ENCODE measurements at regions not wholly inside any gene's neighbourhood (a gene's known extent, or its start where the extent isn't known, plus 50 kb on each side); places are given as distances from the start of the nearest gene placed in this dataset.

DNA sequence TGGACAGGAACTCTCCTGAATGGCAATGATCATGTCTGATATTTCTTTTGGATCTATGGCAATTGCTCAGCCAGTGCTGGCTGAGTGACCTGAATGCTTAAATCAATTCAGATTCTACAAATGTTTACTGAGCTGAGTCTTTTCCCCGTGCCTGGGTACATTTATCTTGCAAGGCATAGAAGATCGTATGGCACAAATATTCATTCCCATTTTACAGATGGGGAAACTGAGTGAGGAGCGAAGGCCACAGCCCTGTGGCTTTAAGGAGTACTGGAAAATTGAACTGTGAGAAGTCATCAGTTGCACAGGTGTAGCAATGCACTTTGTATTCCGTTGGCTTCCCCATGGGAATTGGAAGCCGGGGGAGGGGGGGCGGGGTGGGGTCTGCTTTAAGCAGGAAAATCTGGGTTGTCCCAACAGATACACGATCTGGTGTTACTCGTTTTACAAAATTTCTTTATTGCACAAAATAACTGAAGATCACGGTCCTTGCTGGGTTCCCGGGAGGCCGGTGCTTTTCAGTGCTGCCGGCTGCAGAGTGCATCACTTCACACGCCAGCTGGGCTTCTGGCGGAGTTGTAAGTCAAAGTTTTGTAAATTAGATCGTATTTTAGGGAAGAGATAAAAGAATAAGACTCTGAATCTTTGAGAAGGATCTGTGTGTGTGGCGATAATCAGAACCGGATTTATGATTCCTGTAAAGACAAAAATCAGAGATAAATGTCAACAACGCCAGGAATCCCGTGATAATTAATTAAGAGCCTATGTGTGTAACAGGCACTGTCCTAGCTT lies 75.0 kb upstream of the MAP1LC3B2 start:
- Mint-ChIP-seq H3K4me1 (ENCODE audit: low read depth) (peaks cover 12% of the 10 kb centered on the region), H3K27me3 (no peaks in the 10 kb centered on the region), H3K27ac (no peak overlapping the region), H3K36me3 (ENCODE audit: low read depth) (no peaks in the 10 kb centered on the region), H3K9me3 (peaks cover 9% of the 10 kb centered on the region), H3K4me3 (no peak overlapping the region)
- intact Hi-C loops (cut with DNase I, micrococcal nuclease), result no loop called here
- ChIA-PET CTCF (interaction anchor here (0.5 kb wide), 1 partner anchor 23 kb away, joined by 3 read pairs; no protein-coding TSS in a partner anchor), POLR2A (interaction anchor here (0.6 kb wide), 1 partner anchor 9 kb away, joined by 3 read pairs; no protein-coding TSS in a partner anchor)
- DNase-seq (no peak), ATAC-seq (ENCODE audit: poor library complexity) (no peak)
- no peak overlapping the region for H3K4me3 ChIP-seq (ENCODE audit: low read length)
- peaks cover 4 to 8% of the 10 kb centered on the region in 2 experiments for H3K9me3 ChIP-seq (ENCODE audit: control insufficient read depth in 1 of 2, insufficient read depth in 1 of 2, low read length in 2 of 2)
- TF ChIP-seq, protein P1, sequence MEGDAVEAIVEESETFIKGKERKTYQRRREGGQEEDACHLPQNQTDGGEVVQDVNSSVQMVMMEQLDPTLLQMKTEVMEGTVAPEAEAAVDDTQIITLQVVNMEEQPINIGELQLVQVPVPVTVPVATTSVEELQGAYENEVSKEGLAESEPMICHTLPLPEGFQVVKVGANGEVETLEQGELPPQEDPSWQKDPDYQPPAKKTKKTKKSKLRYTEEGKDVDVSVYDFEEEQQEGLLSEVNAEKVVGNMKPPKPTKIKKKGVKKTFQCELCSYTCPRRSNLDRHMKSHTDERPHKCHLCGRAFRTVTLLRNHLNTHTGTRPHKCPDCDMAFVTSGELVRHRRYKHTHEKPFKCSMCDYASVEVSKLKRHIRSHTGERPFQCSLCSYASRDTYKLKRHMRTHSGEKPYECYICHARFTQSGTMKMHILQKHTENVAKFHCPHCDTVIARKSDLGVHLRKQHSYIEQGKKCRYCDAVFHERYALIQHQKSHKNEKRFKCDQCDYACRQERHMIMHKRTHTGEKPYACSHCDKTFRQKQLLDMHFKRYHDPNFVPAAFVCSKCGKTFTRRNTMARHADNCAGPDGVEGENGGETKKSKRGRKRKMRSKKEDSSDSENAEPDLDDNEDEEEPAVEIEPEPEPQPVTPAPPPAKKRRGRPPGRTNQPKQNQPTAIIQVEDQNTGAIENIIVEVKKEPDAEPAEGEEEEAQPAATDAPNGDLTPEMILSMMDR (IDR thresholded peaks at IDR 0.05), result no peak
- no peaks in the 10 kb centered on the region for H3K27me3 ChIP-seq (ENCODE audit: control insufficient read depth in 1 of 2, insufficient read depth in 2 of 2, low read length in 2 of 2)
- H3K4me1 ChIP-seq (ENCODE audit: insufficient read depth, low read length), result peaks cover 8% of the 10 kb centered on the region
- H3K27ac ChIP-seq (ENCODE audit: low read depth in 1 of 2, low read length in 2 of 2), result no peak overlapping the region
- no peaks in the 10 kb centered on the region for H3K36me3 ChIP-seq (ENCODE audit: insufficient read depth, low read length)

DNA sequence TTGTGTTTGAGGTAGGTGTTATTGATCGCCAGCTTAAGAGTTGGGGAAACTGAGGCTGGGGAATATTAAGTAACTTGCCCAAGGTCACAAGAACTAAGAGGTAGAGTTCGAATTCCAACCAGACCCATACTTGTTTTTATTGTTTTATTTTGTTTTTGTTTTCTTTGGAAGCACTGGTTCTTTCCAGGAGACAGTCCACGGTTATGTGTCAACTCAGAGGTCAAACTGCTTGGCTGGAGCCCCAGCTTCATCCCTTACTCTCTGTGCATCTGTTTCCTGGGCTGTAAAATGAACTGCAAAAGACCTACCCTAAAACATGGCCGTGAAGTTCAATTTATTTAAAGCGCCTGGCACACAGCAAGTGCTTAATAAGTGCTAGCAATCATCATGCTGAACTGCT lies 74.4 kb upstream of the MAP1LC3B2 start:
- POLR2A ChIA-PET, result interaction anchor here (0.6 kb wide), 1 partner anchor 9 kb away, joined by 3 read pairs; no protein-coding TSS in a partner anchor
- no peaks in the 10 kb centered on the region for H3K36me3 ChIP-seq (ENCODE audit: insufficient read depth, low read length)
- Mint-ChIP-seq H3K4me1 (ENCODE audit: low read depth) (peaks cover 11% of the 10 kb centered on the region), H3K9me3 (peaks cover 9% of the 10 kb centered on the region), H3K36me3 (ENCODE audit: low read depth) (no peaks in the 10 kb centered on the region), H3K27ac (no peak overlapping the region), H3K4me3 (no peak overlapping the region), H3K27me3 (no peaks in the 10 kb centered on the region)
- no peak for DNase-seq
- H3K9me3 ChIP-seq (ENCODE audit: control insufficient read depth in 1 of 2, insufficient read depth in 1 of 2, low read length in 2 of 2), result peaks cover 4 to 8% of the 10 kb centered on the region in 2 experiments
- H3K27me3 ChIP-seq (ENCODE audit: control insufficient read depth in 1 of 2, insufficient read depth in 2 of 2, low read length in 2 of 2), result no peaks in the 10 kb centered on the region
- TF ChIP-seq, protein P1 (IDR thresholded peaks at IDR 0.05), result no peak
- no peak overlapping the region for H3K27ac ChIP-seq (ENCODE audit: low read depth in 1 of 2, low read length in 2 of 2)
- no peak for ATAC-seq (ENCODE audit: poor library complexity)
- intact Hi-C loops (cut with DNase I, micrococcal nuclease), result no loop called here
- H3K4me1 ChIP-seq (ENCODE audit: insufficient read depth, low read length), result peaks cover 8% of the 10 kb centered on the region
- CTCF ChIA-PET, result no interaction called here
- no peak overlapping the region for H3K4me3 ChIP-seq (ENCODE audit: low read length)

DNA sequence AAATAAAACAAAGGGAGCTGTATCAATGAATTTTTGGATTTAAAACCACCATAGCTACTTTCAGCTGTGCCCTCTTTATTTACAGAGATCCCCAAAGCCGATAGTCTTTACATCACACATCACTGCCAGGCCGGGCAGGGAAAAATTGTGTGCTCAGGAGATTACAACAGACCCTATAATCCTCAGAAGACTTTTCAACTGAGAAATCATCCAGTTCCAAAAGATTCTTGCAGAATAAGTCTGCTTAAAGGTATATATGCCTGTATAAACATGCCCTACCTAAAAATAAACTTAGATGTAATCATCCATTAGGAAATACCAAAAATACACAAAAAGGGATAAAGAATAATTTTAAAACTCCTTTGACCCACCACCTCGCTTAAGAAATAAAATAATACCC lies 70.1 kb upstream of the MAP1LC3B2 start:
- no peaks in the 10 kb centered on the region for H3K4me1 Mint-ChIP-seq (ENCODE audit: low read depth)
- no peaks in the 10 kb centered on the region for H3K36me3 Mint-ChIP-seq (ENCODE audit: low read depth)
- ATAC-seq (ENCODE audit: poor library complexity) (no peak), DNase-seq (no peak)
- no peak overlapping the region for H3K27ac Mint-ChIP-seq
- TF ChIP-seq, protein P1 (IDR thresholded peaks at IDR 0.05), result no peak
- H3K4me3 Mint-ChIP-seq, result no peak overlapping the region
- H3K9me3 ChIP-seq (ENCODE audit: control insufficient read depth in 1 of 2, insufficient read depth in 1 of 2, low read length in 2 of 2), result peaks cover 3 to 4% of the 10 kb centered on the region in 2 experiments
- no peaks in the 10 kb centered on the region for H3K27me3 ChIP-seq (ENCODE audit: control insufficient read depth in 1 of 2, insufficient read depth in 2 of 2, low read length in 2 of 2)
- H3K9me3 Mint-ChIP-seq, result peaks cover 9% of the 10 kb centered on the region
- no peak overlapping the region for H3K27ac ChIP-seq (ENCODE audit: low read depth in 1 of 2, low read length in 2 of 2)
- CTCF ChIA-PET, result no interaction called here
- intact Hi-C loops (cut with DNase I, micrococcal nuclease), result no loop called here
- H3K4me1 ChIP-seq (ENCODE audit: insufficient read depth, low read length), result no peaks in the 10 kb centered on the region
- no peaks in the 10 kb centered on the region for H3K27me3 Mint-ChIP-seq
- POLR2A ChIA-PET, result no interaction called here
- H3K36me3 ChIP-seq (ENCODE audit: insufficient read depth, low read length), result no peaks in the 10 kb centered on the region
- H3K4me3 ChIP-seq (ENCODE audit: low read length), result no peak overlapping the region
